ENCODE measurements at regions not wholly inside any gene's neighbourhood (a gene's known extent, or its start where the extent isn't known, plus 50 kb on each side); places are given as distances from the start of the nearest gene placed in this dataset.

DNA sequence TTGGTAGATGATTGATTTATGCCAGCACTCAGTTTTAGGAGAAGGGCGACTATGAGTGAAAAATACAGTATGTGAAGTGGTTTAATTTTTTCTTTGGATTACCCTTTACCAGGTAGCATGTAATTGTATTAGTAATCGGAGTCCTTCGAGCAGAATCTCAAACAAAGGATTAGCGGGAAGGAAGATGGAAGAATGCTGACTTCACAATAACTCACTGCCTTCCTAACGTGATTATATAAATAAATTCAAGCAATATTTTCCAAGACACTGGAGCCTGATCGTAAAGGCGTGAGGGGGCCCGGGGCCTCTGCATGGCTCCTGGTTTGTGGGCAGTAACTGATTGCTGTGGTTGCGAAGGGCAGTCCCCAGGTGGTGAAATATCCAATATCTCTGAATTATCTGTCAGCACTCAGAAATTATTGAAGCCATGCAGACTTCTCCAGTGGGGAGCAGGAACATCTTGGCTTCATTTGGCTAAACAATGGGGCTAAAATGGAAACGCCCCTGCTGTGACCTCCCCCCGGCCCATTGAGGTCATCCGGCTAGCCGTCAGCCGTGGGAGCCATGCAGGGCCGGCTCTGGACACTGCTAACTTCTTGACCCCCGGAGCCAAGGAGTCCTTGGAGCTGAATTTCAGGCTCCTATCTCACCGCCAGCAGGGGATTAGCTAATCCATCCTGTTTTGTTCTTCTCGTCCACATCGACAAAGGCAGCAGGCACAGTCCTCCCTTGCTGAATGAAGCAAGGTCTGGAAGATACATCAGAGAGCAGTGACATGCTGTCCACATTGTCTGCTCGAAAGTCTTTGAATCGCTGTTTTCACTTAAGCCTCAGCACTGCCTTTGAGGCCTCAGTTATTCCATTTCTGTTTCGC, 295.9 kb upstream of the N4BP1 start:
- ATAC-seq (replicated peaks; ENCODE audit: extremely low read depth, poor library complexity, severe bottlenecking) (no peak), DNase-seq (ENCODE audit: low spot score in 2 of 2) (no peak)
- Mint-ChIP-seq H3K4me1 (no peaks in the 10 kb centered on the region), H3K36me3 (ENCODE audit: insufficient read depth) (no peaks in the 10 kb centered on the region), H3K27ac (ENCODE audit: low read depth) (no peak overlapping the region), H3K9me3 (peaks cover 5% of the 10 kb centered on the region), H3K27me3 (peaks cover 6% of the 10 kb centered on the region), H3K4me3 (no peak overlapping the region)

GRCh38 chr16:48904333-48904732, 294.4 kb upstream of the N4BP1 start:
- Mint-ChIP-seq H3K4me1 (no peaks in the 10 kb centered on the region), H3K36me3 (ENCODE audit: insufficient read depth) (no peaks in the 10 kb centered on the region), H3K27me3 (peaks cover 6% of the 10 kb centered on the region), H3K4me3 (no peak overlapping the region), H3K9me3 (peaks cover 5% of the 10 kb centered on the region), H3K27ac (ENCODE audit: low read depth) (no peak overlapping the region)
- ATAC-seq (replicated peaks; ENCODE audit: extremely low read depth, poor library complexity, severe bottlenecking), result no peak
- DNase-seq (ENCODE audit: low spot score in 2 of 2), result no peak

DNA sequence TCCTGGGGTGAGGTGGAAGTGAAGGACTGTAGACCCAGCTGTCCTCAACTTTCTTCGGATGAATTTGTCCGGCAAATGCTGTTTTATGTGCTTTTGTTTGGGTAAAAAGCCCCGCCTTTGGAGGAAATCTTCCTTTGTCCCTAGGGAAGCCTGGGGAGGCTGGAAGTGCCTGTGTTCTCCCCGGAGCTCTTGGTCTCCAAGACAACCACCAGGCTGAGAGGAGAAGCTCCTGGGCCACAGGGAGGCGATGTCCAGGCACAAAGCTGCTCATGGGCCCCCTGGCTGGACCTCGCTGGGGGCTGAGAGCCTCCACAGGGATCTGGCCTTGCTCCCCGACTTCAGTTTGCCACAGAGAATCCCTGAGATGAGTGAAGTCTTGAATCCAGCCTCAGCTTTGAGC, 293.1 kb upstream of the N4BP1 start:
- Mint-ChIP-seq H3K27ac (ENCODE audit: low read depth) (no peak overlapping the region), H3K27me3 (peaks cover 6% of the 10 kb centered on the region), H3K36me3 (ENCODE audit: insufficient read depth) (no peaks in the 10 kb centered on the region), H3K4me3 (no peak overlapping the region), H3K9me3 (peaks cover 3% of the 10 kb centered on the region), H3K4me1 (no peaks in the 10 kb centered on the region)
- DNase-seq (ENCODE audit: low spot score in 2 of 2) (no peak), ATAC-seq (replicated peaks; ENCODE audit: extremely low read depth, poor library complexity, severe bottlenecking) (no peak)

- Mint-ChIP-seq H3K4me1 (no peaks in the 10 kb centered on the region), H3K9me3 (no peaks in the 10 kb centered on the region), H3K36me3 (ENCODE audit: insufficient read depth) (no peaks in the 10 kb centered on the region), H3K27me3 (peaks cover 6% of the 10 kb centered on the region), H3K4me3 (no peak overlapping the region), H3K27ac (ENCODE audit: low read depth) (no peak overlapping the region)
- DNase-seq (ENCODE audit: low spot score in 2 of 2) (no peak), ATAC-seq (replicated peaks; ENCODE audit: extremely low read depth, poor library complexity, severe bottlenecking) (no peak)
Observed at GRCh38 chr16:48901712-48902374, 291.9 kb upstream of the N4BP1 start.

- ATAC-seq (replicated peaks; ENCODE audit: extremely low read depth, poor library complexity, severe bottlenecking), result no peak
- Mint-ChIP-seq H3K4me1 (no peaks in the 10 kb centered on the region), H3K27ac (ENCODE audit: low read depth) (no peak overlapping the region), H3K36me3 (ENCODE audit: insufficient read depth) (no peaks in the 10 kb centered on the region), H3K9me3 (peaks cover 4% of the 10 kb centered on the region), H3K27me3 (peaks cover 6% of the 10 kb centered on the region), H3K4me3 (no peak overlapping the region)
- DNase-seq (ENCODE audit: low spot score in 2 of 2), result no peak
Observed at GRCh38 chr16:48899500-48899899, 289.5 kb upstream of the N4BP1 start.

GRCh38 chr16:48897698-48898205, 287.8 kb upstream of the N4BP1 start:
- H3K36me3 Mint-ChIP-seq (ENCODE audit: insufficient read depth), result no peaks in the 10 kb centered on the region
- no peak overlapping the region for H3K27ac Mint-ChIP-seq (ENCODE audit: low read depth)
- H3K4me1 Mint-ChIP-seq, result no peaks in the 10 kb centered on the region
- H3K27me3 Mint-ChIP-seq, result peaks cover 6% of the 10 kb centered on the region
- no peak overlapping the region for H3K4me3 Mint-ChIP-seq
- DNase-seq (ENCODE audit: low spot score in 2 of 2), result no peak
- H3K9me3 Mint-ChIP-seq, result peaks cover 5% of the 10 kb centered on the region
- no peak for ATAC-seq (replicated peaks; ENCODE audit: extremely low read depth, poor library complexity, severe bottlenecking)

DNA sequence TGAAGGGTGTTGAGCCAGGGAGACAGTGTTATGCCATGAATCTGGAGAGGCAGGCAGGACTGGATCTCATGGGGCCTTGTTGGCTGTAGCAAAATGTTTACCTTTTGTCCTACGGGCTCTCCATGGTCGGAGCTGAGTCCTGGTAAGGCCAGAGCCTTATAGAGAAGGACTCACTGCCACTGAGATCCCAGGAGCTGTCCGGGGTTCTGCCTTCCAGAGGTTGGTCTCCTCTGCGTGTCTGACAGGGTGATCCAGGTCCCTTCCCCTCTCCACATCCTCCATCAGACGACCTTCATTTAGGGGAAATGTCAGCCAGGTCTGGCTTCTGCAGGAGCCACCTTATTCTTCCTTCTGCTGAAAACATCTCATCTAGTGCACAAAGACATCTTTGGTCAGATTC, 285.2 kb upstream of the N4BP1 start:
- no peaks in the 10 kb centered on the region for H3K4me1 Mint-ChIP-seq
- no peak overlapping the region for H3K27ac Mint-ChIP-seq (ENCODE audit: low read depth)
- no peak overlapping the region for H3K4me3 Mint-ChIP-seq
- H3K9me3 Mint-ChIP-seq, result peaks cover 10% of the 10 kb centered on the region
- no peaks in the 10 kb centered on the region for H3K27me3 Mint-ChIP-seq
- no peak for ATAC-seq (replicated peaks; ENCODE audit: extremely low read depth, poor library complexity, severe bottlenecking)
- no peak for DNase-seq (ENCODE audit: low spot score in 2 of 2)
- no peaks in the 10 kb centered on the region for H3K36me3 Mint-ChIP-seq (ENCODE audit: insufficient read depth)

DNA sequence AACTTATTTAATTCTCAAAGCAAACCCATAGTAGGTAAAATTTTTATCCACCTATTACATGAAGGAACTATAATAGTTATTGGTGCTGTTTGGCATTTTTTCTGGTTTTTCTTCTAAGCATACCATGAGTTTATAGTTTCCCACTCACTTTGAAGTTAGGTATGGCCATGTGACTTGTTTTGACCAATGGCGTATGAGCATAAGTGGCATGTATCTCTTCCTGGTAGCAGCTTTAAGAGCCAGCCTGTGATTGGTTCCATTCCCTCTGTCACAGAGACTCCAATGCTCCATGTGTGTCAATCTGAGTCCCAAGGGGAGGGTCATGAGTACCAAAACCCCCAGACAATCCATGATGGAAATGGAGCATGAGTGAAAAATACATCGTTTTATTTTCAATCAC, 282.9 kb upstream of the N4BP1 start:
- Mint-ChIP-seq H3K9me3 (peaks cover 10% of the 10 kb centered on the region), H3K4me3 (no peak overlapping the region), H3K4me1 (no peaks in the 10 kb centered on the region), H3K36me3 (ENCODE audit: insufficient read depth) (no peaks in the 10 kb centered on the region), H3K27me3 (no peaks in the 10 kb centered on the region), H3K27ac (ENCODE audit: low read depth) (no peak overlapping the region)
- ATAC-seq (replicated peaks; ENCODE audit: extremely low read depth, poor library complexity, severe bottlenecking) (no peak), DNase-seq (ENCODE audit: low spot score in 2 of 2) (no peak)

DNA sequence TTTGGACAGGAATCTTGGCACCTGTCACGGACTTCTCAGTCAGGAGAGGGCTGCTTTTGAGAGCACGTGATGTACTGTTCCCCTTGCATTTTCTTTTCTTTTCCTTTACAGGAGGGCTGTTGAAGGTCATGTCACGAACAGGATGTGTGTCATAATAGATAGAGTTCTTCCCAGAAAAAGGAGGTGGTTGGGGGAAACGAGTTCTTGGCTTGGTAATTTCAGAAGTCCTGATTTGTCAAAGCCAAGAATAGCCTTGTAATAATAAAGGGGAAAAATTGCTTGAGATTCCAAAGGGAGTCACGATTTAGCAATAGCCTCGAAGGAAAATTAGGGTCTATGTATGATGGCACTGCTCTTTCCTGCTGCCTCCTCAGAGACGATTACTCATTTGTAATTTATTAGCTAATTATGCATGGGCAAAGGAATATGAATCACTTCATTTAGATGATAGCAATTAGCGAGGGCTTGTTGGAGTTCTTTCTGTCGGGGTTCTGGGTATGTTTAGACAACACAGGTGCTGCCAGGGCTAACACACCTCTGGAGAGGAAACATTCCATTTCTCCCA, 277.7 kb upstream of the N4BP1 start:
- Mint-ChIP-seq H3K27me3 (no peaks in the 10 kb centered on the region), H3K9me3 (peaks cover 5% of the 10 kb centered on the region), H3K4me1 (no peaks in the 10 kb centered on the region), H3K27ac (ENCODE audit: low read depth) (no peak overlapping the region), H3K4me3 (no peak overlapping the region), H3K36me3 (ENCODE audit: insufficient read depth) (no peaks in the 10 kb centered on the region)
- ATAC-seq (replicated peaks; ENCODE audit: extremely low read depth, poor library complexity, severe bottlenecking) (no peak), DNase-seq (ENCODE audit: low spot score in 2 of 2) (no peak)

GRCh38 chr16:48885471-48885870, 275.5 kb upstream of the N4BP1 start:
- H3K4me3 Mint-ChIP-seq, result no peak overlapping the region
- DNase-seq (ENCODE audit: low spot score in 2 of 2) (no peak), ATAC-seq (replicated peaks; ENCODE audit: extremely low read depth, poor library complexity, severe bottlenecking) (no peak)
- H3K27ac Mint-ChIP-seq (ENCODE audit: low read depth), result no peak overlapping the region
- no peaks in the 10 kb centered on the region for H3K27me3 Mint-ChIP-seq
- H3K4me1 Mint-ChIP-seq, result no peaks in the 10 kb centered on the region
- H3K9me3 Mint-ChIP-seq, result peaks cover 8% of the 10 kb centered on the region
- no peaks in the 10 kb centered on the region for H3K36me3 Mint-ChIP-seq (ENCODE audit: insufficient read depth)

- no peak for ATAC-seq (replicated peaks; ENCODE audit: extremely low read depth, poor library complexity, severe bottlenecking)
- no peaks in the 10 kb centered on the region for H3K4me1 Mint-ChIP-seq
Observed at GRCh38 chr16:48881272-48881671, 271.3 kb upstream of the N4BP1 start.

GRCh38 chr16:48879223-48880122, 269.5 kb upstream of the N4BP1 start:
- H3K27me3 Mint-ChIP-seq, result no peaks in the 10 kb centered on the region
- DNase-seq (ENCODE audit: low spot score in 2 of 2) (no peak), ATAC-seq (replicated peaks; ENCODE audit: extremely low read depth, poor library complexity, severe bottlenecking) (no peak)
- H3K27ac Mint-ChIP-seq (ENCODE audit: low read depth), result no peak overlapping the region
- H3K4me3 Mint-ChIP-seq, result no peak overlapping the region
- H3K9me3 Mint-ChIP-seq, result peaks cover 7% of the 10 kb centered on the region
- no peaks in the 10 kb centered on the region for H3K4me1 Mint-ChIP-seq
- no peaks in the 10 kb centered on the region for H3K36me3 Mint-ChIP-seq (ENCODE audit: insufficient read depth)

More at GRCh38 chr16:48881272-48881671, 271.3 kb upstream of the N4BP1 start:
- H3K4me3 Mint-ChIP-seq, result no peak overlapping the region
- peaks cover 6% of the 10 kb centered on the region for H3K9me3 Mint-ChIP-seq
- H3K36me3 Mint-ChIP-seq (ENCODE audit: insufficient read depth), result no peaks in the 10 kb centered on the region
- H3K27ac Mint-ChIP-seq (ENCODE audit: low read depth), result no peak overlapping the region
- DNase-seq (ENCODE audit: low spot score in 2 of 2), result no peak
- no peaks in the 10 kb centered on the region for H3K27me3 Mint-ChIP-seq

Data from central memory CD8-positive, alpha-beta T cell (primary cell).